ENCODE measurements at regions not wholly inside any gene's neighbourhood (a gene's known extent, or its start where the extent isn't known, plus 50 kb on each side); places are given as distances from the start of the nearest gene placed in this dataset.

DNA sequence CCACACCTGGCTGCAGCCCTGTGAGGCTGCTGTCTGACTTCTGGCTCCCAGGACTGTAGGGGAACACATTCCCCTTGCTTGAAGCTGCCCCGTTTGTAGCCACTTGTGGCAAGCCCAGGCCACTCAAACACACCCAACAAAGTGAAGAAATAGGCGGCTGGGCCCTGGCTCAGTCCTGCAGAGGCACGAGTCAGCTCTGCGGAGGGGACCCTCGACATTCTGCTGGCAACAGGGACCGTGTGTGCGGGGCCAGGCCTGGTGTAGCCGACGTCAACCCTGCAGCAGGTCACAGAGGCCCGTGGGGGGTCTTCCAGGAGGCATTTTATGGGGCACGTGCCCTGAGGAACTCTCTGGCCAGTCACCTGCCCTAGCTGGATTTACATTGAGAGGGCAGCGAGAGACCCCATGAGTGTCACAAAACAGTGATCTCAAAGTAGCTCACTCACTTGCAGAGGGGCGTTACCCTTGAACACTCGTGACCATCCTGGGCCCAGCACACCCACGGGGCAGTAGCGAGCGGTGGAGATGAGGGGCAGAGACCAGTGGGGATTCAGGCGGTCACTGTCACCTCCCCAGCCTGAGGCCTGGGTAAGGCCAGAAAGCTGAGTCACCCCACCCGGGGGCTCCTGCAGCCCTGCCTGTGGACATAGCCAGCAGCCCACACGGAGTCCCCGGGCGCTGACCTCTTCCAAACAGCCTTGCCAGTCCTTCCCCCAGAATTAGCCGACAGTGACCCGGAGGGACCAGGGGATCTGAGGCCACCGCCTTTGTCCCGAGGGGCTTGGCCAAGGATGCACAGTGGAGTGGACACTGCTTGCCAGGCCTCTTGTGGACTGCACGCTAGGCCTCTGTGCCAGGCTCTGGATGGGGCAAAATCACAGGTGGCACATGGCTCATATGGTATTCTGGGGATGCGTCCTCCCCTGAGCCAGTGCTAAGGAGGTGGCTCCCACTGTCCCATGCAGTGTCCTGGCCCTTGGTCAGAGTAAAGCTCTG, 139.5 kb downstream of the CTTN start:
- no peak for DNase-seq

DNA sequence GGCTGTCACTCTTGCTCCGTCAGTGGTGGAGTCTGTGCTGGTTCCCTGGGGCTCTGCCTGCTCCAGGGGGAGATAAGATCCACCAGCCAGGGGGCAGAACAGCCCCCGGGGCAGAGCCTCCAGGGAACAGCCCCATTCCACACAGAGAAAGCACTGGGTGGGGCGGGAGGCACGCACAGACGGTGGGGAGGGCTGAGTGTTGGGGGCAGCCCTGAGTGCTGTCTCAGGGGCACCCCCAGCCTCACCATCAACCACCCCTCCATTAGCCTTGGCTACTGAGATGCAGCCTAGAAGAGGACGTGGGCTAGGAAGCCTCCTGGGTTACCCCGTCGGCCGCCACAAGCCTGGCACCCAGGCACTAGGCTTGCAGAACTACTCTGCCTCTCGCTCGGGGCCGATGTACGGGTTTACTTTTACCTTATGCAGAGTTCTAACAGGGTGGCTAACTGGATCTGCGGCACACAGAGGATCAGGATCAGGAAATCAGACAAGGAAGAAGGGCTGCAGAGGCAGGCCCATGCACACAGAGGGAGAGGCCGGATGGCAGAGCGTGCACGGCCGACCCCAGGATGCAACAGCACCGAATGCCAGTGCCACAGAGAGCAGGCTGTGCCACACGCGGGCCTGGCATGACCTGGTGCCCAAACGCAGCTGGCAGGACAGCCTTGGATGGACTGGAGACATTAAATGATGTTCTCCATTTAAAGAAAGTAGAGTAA, 140.5 kb downstream of the CTTN start:
- DNase-seq: no peak

DNA sequence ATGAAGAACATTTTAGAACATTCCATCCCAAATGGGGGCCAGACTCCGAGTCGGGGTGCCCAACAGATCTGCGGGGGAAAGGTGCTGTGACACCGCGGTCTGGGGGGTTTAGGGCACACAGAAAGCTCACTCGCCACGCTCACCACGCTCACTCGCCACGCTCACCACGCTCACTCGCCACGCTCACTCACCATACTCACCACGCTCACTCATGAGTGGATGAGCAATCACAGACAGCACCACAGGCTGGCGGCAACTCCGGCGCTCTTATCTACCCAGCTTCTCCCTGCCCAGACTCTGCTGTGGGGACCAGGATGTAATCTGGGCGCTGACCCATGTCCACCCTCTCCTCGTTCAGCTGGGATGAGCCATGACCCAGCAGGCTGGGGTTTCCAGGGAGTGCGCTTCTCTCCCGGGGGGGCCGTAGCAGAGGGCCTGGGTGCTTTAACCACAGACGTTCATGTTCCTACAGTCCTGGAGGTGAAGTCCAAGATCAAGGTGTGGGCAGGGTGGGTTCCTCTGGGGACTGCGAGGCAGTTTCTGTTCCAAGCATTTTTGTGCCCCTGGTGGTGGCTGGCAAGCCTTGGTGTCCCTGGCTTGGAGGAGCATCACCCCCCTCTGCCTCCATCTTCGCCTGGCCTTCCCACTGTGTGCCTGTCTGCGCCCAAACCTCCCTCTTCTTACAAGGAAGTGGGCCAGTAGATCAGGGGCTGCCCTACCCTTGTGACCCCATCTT, 141.2 kb downstream of the CTTN start:
- no peak for DNase-seq

DNA sequence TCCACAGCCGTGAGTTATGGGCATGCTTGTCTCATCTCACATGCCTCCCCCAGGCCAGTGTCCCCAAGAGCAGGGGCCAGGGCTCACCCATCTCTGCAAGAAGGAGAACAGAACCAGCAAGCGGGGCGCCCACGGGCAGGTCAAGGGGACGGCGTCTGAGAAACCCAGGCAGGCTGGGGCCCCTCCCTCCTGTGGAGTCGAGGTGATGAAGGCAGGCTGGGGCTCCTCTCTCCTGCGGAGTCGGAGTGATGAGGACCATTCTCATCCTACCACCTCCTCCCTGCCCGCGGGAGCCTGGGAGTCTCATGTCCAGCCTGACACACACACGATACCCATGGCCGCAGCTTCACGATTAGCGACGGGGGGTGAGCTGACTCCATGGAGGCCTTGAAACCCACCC, 141.9 kb downstream of the CTTN start:
- no peak for DNase-seq

DNA sequence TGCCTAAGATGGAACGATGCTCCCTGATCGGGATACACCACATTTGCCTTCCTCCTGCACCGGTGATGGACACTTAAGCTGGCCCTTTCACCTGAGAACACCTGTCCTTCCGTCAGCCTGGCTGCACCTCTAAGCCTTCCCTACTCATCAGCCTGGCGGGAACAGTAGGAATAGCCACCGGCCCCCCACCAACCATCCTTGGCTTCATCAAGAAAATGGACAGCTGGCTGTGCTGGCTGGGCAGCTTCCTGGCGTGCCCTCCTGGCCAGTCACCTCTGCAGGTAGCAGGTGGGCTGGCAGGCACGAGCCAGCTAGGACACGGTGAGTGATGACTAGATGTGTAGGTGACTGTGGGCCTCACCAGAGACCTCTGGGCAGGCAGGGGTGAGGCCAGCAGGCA, 142.8 kb downstream of the CTTN start:
- no peak for DNase-seq

DNA sequence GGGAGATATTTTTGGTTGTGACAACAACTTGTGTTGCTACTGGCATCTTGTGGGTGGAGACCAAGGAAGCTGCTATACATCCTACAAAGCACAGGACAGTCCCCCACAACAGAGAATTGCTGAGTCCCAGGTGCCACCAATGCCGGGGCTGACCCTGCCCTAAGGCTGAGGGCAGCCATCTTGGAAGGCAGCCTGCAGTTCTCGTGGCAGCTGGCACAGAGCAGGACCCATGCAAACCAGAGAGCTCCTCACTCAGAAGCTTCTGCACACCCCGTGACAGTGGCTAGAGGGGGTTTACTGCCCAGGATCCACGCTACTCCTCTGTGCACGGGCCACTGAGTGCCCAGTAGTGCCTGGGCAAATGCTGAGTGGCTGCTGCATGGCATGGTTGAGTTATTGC, 143.4 kb downstream of the CTTN start:
- DNase-seq: no peak

DNA sequence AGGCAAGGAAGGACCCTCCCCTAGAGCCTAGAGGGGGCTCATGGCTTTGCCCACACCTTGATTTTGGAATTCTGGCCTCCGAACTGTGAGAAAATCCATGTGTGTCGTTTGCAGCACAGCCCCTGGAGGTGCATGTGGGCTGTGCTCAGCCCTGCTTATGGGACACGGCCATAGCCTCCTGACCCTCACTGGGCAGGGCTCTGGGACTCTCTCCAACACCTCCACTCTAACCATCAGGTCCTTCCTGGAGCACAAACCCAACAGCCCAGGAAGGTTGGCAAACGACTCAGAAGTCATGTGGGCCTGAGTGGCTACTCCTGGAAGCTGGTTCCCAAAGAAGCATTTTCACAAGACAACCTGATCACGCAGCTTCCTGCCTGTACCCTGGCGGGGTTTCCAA, 144.1 kb downstream of the CTTN start:
- no peak for DNase-seq

DNA sequence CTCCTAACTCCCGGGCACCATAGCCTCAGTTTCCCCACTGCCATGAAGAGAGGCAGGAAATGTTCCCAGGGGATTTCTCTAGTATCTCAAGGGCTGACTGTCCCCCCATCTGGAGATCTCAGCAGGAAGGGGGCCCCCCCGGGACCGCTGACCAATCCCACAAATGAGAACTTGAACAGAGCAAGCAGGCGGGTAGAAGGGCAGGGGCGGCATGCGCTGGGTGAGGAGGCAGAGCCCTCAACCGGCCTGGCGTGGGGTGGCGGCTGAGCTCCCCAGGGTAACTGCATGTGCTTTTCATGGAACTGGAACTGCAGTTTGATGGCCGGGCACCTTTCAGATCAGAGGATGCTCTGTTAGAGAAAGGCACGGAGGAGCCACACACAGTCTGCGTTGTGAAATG, 144.5 kb downstream of the CTTN start:
- no peak for DNase-seq

DNA sequence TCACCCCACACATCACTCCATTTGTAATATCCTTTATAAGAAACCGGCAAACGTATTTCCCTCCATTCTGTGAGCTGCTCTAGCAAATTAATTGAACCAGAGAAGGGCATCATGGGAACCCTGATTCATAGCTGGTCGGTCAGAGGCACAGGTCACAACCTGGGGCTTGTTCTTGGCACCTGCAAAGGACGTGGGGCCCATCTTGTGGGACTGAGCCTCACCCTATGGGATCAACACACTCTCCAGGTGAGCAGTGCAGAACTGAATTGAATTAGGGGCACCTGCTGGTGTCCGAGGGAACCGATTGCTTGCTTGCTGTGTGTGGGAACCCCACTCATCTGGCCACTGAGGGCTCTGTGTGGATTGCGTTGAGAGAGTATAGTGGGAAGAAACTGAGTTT, 145.3 kb downstream of the CTTN start:
- DNase-seq: no peak

DNA sequence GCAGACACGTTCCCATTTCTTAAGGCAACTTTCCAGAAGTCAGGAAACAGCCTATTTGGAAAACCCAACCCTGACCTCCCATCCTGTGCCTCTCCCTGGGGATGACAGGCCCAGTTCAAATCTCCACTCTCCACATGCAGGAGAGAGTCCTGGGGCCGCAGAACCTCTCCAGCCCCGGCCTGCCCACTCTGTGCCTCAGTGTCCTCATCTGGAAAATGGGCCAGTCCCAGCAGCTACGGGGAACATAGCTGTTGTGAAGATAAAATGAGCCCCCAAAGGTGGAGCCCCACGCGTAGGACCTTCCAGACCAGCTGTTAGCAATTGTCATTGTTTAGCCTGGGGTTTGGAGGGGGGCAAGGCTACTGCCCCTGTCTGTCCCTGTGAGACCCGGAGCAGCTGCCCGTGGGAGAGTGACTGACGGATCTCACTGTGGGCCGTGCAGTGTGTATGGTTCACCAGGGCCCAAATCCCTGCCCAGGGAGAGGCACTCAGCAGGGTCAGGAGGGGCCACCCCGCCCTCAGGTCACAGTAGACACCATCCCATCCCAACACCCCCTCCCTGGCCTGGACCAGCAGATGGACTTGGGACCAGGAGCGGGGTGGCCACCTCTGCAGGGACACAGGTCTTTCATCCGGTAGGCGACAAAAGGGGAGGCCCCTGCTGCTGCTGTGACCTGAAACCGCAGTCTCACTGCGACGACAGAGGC, 145.9 kb downstream of the CTTN start:
- DNase-seq: no peak

DNA sequence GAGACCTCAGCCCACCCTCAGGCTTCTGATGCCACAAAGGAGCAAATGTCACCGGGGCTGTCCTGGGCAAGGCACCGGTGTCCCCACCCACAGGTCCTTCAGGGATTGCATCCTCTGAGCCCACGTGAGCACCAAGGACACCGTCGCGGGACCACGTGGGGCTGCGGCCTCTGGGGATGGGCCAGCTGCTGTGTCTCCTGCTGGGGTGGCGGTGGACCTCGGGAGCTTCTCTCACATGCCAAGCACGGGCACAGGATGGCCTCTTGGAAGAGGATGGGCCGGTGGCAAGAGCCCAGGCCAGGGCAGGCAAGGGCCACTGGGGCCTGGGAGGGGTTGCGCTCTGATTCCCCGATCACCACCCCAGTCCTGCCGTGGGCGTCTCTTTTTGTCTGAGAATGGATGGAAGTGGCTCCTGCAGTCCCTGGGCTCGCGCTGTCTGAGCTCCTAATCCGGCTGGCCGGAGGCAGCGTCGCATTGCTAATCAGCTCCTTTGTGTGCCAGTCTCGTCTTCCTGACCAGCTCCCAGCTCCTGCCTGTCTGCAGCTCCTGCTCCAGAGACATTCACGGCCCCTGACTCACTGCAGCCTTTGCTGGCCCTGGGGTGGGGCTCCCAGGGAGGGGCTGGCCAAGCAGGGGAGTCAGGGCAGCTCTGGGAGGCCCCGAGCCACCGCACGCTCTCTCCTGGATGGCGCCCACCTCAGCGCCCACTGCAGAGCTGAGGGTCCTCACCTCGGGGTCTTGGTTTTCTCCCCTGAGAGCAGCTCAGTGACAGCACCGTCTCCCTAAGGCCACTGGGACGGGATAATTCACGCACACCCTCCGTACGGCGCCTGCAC, 146.7 kb downstream of the CTTN start:
- DNase-seq: no peak

DNA sequence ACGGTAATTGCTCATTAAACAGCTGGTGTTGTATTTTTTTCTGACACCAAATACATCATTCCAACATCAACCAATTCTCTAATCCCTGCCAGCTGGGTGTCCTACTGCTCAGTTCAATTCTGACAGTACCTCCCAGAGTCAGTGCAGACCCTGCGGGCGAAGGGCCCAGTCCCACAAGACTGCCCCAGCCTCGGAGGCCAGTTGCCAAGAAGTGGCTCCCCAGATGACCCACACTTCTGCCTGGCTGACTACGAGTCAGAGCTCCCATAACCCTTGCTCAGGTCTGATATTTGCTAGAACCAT, 147.2 kb downstream of the CTTN start:
- DNase-seq: no peak

DNA sequence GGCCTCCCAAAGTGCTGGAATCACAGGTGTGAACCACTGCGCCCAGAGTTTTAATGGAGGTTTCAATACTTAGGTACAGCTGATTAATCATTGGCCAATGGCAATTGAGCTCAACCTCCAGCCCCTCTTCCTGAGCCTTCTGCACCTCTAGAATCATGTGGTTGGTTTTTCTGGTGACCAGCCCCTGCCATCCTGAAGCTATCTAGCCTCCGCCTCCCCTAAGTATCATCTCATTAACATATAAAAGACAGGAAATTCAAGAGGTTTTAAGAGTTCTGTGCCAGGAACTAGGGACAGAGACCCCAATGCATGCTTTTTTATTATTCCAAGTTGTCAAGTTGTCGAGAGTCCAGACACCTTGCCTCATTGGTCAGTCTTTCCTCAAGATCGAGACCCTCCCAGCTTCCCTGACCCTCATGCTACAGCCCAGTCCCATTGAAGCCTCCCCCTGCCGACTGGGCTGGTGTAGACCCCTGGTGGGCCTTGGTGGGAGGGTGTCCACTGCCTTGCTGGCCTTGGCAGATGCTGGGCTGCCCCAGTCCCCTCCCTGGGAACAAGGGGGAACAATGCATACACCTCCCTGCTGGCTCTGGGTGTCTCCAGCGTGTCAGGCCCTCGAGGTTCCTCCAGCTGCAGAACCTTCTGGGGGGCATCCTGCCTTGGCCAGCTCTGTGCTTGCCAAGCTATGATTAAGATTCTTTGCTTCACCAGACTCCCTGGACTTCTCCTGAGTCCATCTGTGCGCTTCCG, 148.0 kb downstream of the CTTN start:
- DNase-seq: no peak

DNA sequence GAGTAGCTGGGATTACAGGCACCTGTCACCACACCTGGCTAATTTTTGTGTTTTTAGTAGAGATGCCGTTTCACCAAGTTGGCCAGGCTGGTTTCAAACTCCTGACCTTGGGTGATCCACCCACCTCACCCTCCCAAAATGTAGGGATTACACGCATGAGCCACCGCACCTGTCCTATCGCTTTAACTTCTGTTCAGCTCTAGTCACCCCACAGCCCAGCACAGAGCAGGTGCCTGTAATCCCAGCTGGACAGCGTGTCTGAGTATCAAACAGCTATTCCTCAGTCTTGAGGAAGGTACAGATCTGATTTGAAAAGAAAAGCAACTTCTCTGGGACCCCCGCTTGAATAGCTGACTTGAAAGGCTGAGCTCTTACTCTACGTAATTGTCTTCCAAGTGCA, 149.1 kb downstream of the CTTN start:
- no peak for DNase-seq

DNA sequence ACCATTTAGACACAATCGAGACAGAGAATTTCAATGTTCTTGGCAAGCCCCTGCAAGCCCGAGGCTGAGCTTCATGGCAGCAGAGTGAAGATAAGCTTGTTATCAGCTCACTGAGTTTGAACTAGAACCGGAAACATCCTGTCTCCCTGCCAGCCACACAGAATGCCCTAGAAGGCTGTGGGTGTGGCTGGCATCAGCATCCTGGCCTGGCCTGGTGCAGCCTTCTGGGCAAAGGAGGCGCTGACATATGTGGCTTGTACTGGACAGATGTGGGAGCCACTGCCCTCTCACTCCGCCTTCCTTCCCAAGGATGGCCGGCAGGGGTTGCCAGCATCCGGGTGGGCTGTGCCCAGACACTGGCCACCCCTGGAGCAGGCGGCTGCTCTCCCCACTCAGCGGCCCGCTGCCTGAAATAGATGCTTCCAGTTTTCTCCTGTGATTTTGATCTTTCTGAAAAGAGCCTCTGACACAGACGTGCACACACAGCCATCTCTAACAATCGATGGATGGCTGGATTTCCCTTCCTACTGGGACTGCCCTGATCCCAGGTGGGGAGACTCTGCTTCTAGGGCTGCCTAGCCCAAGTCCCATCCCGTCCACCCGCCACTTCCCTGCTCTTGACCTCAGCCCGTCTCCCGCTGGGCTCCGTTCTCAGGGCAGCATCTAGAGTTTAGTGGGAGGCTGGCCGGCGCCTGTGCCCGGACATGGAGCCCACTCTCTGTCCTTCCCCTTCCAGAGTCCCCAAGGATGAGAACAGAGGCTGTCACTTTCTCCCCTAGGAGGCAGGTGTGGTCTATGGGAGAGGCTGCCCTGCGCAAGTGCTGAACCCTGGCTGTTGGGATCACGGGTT, 149.7 kb downstream of the CTTN start:
- DNase-seq: peak; percentile 17

DNA sequence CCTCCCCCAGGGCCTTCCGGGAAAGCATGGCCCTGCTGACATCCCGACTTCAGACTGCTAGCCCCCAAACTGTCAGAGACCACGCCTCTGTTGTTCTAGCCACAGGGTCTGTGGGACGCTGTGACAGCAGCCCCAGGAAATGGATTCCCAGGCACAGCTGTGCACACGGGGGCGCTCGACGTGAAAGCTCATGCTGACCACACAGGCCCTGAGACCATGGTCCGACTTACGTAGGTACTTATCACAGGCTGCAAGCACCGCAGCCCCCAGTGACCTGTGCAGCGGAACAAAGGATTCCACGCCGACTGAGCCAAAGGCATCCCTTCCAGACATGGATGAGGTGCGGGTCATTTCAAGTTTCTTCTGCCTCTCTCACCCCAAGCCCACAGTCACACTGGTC, 150.6 kb downstream of the CTTN start:
- no peak for DNase-seq

DNA sequence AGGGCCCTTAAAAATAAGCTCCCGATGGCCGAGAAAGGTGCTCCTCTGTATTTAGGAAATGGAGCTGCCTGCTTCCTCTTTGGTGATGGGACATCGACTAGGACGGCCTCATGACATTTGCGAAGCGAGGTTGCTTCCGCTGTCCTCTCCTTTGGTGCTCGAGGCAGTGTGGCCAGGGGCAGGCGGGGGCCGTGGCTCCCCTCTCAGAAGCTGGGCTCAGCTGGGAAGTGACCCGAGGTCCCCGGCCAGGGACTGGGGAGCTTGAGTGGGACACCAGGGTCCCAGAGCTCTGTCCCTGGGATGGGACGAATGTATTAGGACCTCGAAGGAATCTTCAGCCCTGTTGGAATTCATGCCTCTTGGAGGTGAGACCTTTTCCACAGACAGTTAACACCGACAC, 151.1 kb downstream of the CTTN start:
- DNase-seq: no peak

DNA sequence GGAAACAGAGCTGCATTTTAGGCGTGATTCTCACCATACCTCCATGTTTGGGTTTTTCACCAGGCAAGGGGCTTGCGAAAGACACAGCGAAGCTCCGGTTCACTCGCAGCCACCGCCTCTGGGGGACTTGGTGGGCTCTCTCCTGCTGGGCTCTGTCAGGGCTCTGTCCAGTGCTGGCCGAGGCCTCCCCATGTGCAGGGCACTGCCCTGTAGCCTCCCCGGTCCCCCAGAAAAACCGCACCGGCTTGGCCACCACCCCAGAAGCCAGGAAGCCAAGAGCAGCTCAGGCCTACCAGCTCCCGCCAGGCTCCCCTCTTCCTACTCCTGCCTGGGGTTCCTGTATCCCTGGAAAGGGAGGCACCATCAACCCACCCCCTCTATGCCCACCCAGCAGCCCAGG, 151.5 kb downstream of the CTTN start:
- no peak for DNase-seq

DNA sequence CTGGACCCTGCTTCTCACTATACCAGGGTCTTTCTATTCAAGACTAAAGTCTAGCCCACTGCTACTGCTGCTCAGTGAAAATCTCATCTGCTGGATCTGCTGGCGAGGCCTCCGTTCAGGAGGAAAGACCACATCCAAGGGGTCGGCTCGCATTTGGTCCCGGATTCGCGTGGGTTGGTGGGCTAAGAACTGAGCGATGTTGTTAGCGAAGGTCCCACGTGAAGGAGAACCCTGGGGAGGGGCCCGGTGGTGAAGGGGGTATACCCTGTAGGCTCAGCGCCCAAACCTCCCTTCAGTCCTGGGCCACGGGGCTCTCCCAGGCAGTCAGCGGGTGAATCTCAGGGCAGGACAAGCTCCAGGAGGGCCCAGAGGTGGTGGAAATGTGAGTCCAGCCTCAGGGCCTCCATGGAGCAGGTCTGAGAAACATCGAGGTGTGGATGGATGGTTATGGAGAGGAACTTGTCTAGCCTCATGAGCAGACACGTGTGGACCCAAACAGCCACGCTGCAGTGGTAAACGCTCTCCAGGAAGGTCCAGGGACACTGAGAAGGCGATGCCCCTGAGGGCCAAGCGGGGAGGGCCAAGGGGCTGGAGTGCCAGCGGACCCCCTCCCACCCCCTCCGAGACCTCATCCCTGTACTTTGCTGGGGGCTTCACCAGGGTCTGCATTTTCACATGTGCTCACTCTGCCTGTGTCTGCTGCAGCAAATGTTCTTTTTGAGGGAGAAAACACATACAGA, 152.3 kb downstream of the CTTN start:
- DNase-seq: no peak
